ENCODE measurements at regions not wholly inside any gene's neighbourhood (a gene's known extent, or its start where the extent isn't known, plus 50 kb on each side); places are given as distances from the start of the nearest gene placed in this dataset.

DNA sequence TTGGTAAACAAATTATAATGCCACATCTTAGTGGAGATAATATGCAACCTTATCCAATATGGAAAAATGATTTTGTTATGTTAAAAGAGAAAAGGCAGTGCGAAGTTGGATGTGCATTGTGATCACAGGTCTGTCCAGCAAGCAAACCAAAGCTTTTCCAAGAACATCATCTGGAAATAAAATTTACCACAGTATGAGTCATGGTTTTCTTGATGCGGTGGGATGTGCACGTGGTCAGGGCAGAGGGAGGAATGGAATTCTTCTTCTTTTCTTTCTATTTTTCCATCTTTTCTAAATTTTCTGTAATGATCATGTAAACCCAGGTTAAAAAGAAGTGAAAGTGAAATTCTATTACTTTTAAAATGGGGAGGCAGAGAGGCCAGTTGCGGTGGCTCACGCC lies 169.8 kb downstream of the C11orf91 start:
- TF ChIP-seq, protein P1, sequence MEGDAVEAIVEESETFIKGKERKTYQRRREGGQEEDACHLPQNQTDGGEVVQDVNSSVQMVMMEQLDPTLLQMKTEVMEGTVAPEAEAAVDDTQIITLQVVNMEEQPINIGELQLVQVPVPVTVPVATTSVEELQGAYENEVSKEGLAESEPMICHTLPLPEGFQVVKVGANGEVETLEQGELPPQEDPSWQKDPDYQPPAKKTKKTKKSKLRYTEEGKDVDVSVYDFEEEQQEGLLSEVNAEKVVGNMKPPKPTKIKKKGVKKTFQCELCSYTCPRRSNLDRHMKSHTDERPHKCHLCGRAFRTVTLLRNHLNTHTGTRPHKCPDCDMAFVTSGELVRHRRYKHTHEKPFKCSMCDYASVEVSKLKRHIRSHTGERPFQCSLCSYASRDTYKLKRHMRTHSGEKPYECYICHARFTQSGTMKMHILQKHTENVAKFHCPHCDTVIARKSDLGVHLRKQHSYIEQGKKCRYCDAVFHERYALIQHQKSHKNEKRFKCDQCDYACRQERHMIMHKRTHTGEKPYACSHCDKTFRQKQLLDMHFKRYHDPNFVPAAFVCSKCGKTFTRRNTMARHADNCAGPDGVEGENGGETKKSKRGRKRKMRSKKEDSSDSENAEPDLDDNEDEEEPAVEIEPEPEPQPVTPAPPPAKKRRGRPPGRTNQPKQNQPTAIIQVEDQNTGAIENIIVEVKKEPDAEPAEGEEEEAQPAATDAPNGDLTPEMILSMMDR (IDR thresholded peaks at IDR 0.05): no peak
- TF ChIP-seq POLR2A (IDR thresholded peaks at IDR 0.05): no peak

All from uterus (tissue), 2 donors.